Activated T-cell treated with anti-CD3 and anti-CD28 coated beads, Interleukin-2, amount 50 U/mL, for 72 hours (primary cell): ENCODE measurements at regions not wholly inside any gene's neighbourhood (a gene's known extent, or its start where the extent isn't known, plus 50 kb on each side); places are given as distances from the start of the nearest gene placed in this dataset.

ENCODE experiments used
- ATAC-seq, 2 donors: fragments of 150-1000 bp; cut with Tn5 transposase; replicated peaks in 1 of 2; 2 replicates each; pipeline ENCODE4 v1.10.0; 2021; ENCODE audit warnings: moderate library complexity in 2 of 2, mild to moderate bottlenecking in 1 of 2
- DNase-seq, 2 donors: peaks; one replicate each; pipeline ENCODE4 v3.0.0; 2021 to 2022; ENCODE audit warnings: mixed read lengths in 1 of 2
- H3K27ac Mint-ChIP-seq: one replicate; pipeline ENCODE4 v1.8.0; 2022; ENCODE audit warnings: mild to moderate bottlenecking, moderate library complexity, mixed read lengths
- H3K27me3 Mint-ChIP-seq: one replicate; pipeline ENCODE4 v1.8.0; 2022; ENCODE audit warnings: low read depth, mixed read lengths
- H3K36me3 Mint-ChIP-seq, 2 donors: one replicate each; pipeline ENCODE4 v1.8.0; 2022; ENCODE audit warnings: mixed read lengths in 2 of 2, mild to moderate bottlenecking in 1 of 2; ENCODE audit not compliant: insufficient read depth in 2 of 2
- H3K4me1 Mint-ChIP-seq: one replicate; pipeline ENCODE4 v1.8.0; 2022; ENCODE audit warnings: low read depth, mixed read lengths
- H3K4me3 Mint-ChIP-seq, 2 donors: one replicate each; pipeline ENCODE4 v1.8.0; 2022; ENCODE audit warnings: mild to moderate bottlenecking in 2 of 2, mixed read lengths in 2 of 2, moderate library complexity in 2 of 2
- H3K9me3 Mint-ChIP-seq, 2 donors: one replicate each; pipeline ENCODE4 v1.8.0; 2022; ENCODE audit warnings: mixed read lengths in 2 of 2

- H3K4me3 Mint-ChIP-seq = no peak overlapping the region
- no peaks in the 10 kb centered on the region for H3K9me3 Mint-ChIP-seq
- no peaks in the 10 kb centered on the region for H3K27me3 Mint-ChIP-seq
These were observed 544.0 kb downstream of the LMO4 start for GRCh38 chr1:87872692-87873091.

GRCh38 chr1:87878873-87879272 lies 550.2 kb downstream of the LMO4 start:
- Mint-ChIP-seq H3K27me3 (no peaks in the 10 kb centered on the region), H3K9me3 (no peaks in the 10 kb centered on the region), H3K36me3 (no peaks in the 10 kb centered on the region), H3K4me3 (no peak overlapping the region), H3K27ac (no peak overlapping the region), H3K4me1 (no peaks in the 10 kb centered on the region)
- no peak for ATAC-seq
- no peak for DNase-seq

More at GRCh38 chr1:87872692-87873091, 544.0 kb downstream of the LMO4 start:
- no peaks in the 10 kb centered on the region for H3K36me3 Mint-ChIP-seq
- no peaks in the 10 kb centered on the region for H3K4me1 Mint-ChIP-seq
- ATAC-seq (no peak), DNase-seq (no peak)
- no peak overlapping the region for H3K27ac Mint-ChIP-seq

- H3K36me3 Mint-ChIP-seq = no peaks in the 10 kb centered on the region
- no peak overlapping the region for H3K27ac Mint-ChIP-seq
- DNase-seq = no peak
- no peaks in the 10 kb centered on the region for H3K9me3 Mint-ChIP-seq
- H3K4me1 Mint-ChIP-seq = no peaks in the 10 kb centered on the region
- H3K27me3 Mint-ChIP-seq = no peaks in the 10 kb centered on the region
- H3K4me3 Mint-ChIP-seq = no peak overlapping the region
- no peak for ATAC-seq
These were observed 551.5 kb downstream of the LMO4 start for GRCh38 chr1:87880098-87880760.

GRCh38 chr1:87880764-87881163 lies 552.1 kb downstream of the LMO4 start:
- no peaks in the 10 kb centered on the region for H3K27me3 Mint-ChIP-seq
- H3K4me1 Mint-ChIP-seq = no peaks in the 10 kb centered on the region

GRCh38 chr1:87883906-87884305 lies 555.2 kb downstream of the LMO4 start:
- Mint-ChIP-seq H3K27ac (no peak overlapping the region), H3K27me3 (no peaks in the 10 kb centered on the region), H3K4me3 (no peak overlapping the region), H3K9me3 (no peaks in the 10 kb centered on the region), H3K4me1 (no peaks in the 10 kb centered on the region), H3K36me3 (no peaks in the 10 kb centered on the region)
- no peak for DNase-seq
- no peak for ATAC-seq

More at GRCh38 chr1:87880764-87881163, 552.1 kb downstream of the LMO4 start:
- Mint-ChIP-seq H3K4me3 (no peak overlapping the region), H3K36me3 (no peaks in the 10 kb centered on the region), H3K27ac (no peak overlapping the region), H3K9me3 (no peaks in the 10 kb centered on the region)
- no peak for ATAC-seq
- DNase-seq = no peak

- Mint-ChIP-seq H3K27ac (no peak overlapping the region), H3K4me1 (no peaks in the 10 kb centered on the region), H3K9me3 (no peaks in the 10 kb centered on the region), H3K27me3 (no peaks in the 10 kb centered on the region), H3K4me3 (no peak overlapping the region), H3K36me3 (no peaks in the 10 kb centered on the region)
- ATAC-seq = no peak
- DNase-seq = no peak
These were observed 555.9 kb downstream of the LMO4 start for GRCh38 chr1:87884581-87884980.

GRCh38 chr1:87885278-87886025 lies 556.8 kb downstream of the LMO4 start:
- H3K27ac Mint-ChIP-seq = no peak overlapping the region
- H3K4me1 Mint-ChIP-seq = no peaks in the 10 kb centered on the region
- ATAC-seq (no peak), DNase-seq (no peak)
- H3K27me3 Mint-ChIP-seq = no peaks in the 10 kb centered on the region
- H3K4me3 Mint-ChIP-seq = no peak overlapping the region
- no peaks in the 10 kb centered on the region for H3K9me3 Mint-ChIP-seq
- no peaks in the 10 kb centered on the region for H3K36me3 Mint-ChIP-seq

GRCh38 chr1:87887100-87887499 lies 558.4 kb downstream of the LMO4 start:
- H3K27ac Mint-ChIP-seq = no peak overlapping the region
- no peaks in the 10 kb centered on the region for H3K9me3 Mint-ChIP-seq
- no peaks in the 10 kb centered on the region for H3K27me3 Mint-ChIP-seq
- DNase-seq (no peak), ATAC-seq (no peak)
- no peaks in the 10 kb centered on the region for H3K4me1 Mint-ChIP-seq
- H3K4me3 Mint-ChIP-seq = no peak overlapping the region
- H3K36me3 Mint-ChIP-seq = no peaks in the 10 kb centered on the region

- no peaks in the 10 kb centered on the region for H3K4me1 Mint-ChIP-seq
- no peak for ATAC-seq
- no peak overlapping the region for H3K27ac Mint-ChIP-seq
- no peaks in the 10 kb centered on the region for H3K9me3 Mint-ChIP-seq
- DNase-seq = no peak
- H3K27me3 Mint-ChIP-seq = no peaks in the 10 kb centered on the region
- H3K4me3 Mint-ChIP-seq = no peak overlapping the region
- no peaks in the 10 kb centered on the region for H3K36me3 Mint-ChIP-seq
These were observed 559.8 kb downstream of the LMO4 start for GRCh38 chr1:87888446-87888845.

- Mint-ChIP-seq H3K4me3 (no peak overlapping the region), H3K9me3 (no peaks in the 10 kb centered on the region), H3K36me3 (no peaks in the 10 kb centered on the region), H3K27me3 (no peaks in the 10 kb centered on the region), H3K27ac (no peak overlapping the region), H3K4me1 (no peaks in the 10 kb centered on the region)
- ATAC-seq = no peak
- no peak for DNase-seq
These were observed 565.4 kb downstream of the LMO4 start for GRCh38 chr1:87894062-87894461.

- peaks cover 6% of the 10 kb centered on the region for H3K27me3 Mint-ChIP-seq
- ATAC-seq (no peak), DNase-seq (no peak)
- no peak overlapping the region for H3K4me3 Mint-ChIP-seq
- no peaks in the 10 kb centered on the region for H3K4me1 Mint-ChIP-seq
- no peaks in the 10 kb centered on the region for H3K36me3 Mint-ChIP-seq
- H3K9me3 Mint-ChIP-seq = no peaks in the 10 kb centered on the region
- H3K27ac Mint-ChIP-seq = no peak overlapping the region
These were observed 568.8 kb downstream of the LMO4 start for GRCh38 chr1:87897481-87897880.

- Mint-ChIP-seq H3K4me1 (no peaks in the 10 kb centered on the region), H3K4me3 (no peak overlapping the region), H3K27me3 (peaks cover 6% of the 10 kb centered on the region), H3K27ac (no peak overlapping the region), H3K36me3 (no peaks in the 10 kb centered on the region), H3K9me3 (no peaks in the 10 kb centered on the region)
- DNase-seq = no peak
- ATAC-seq = no peak
These were observed 569.8 kb downstream of the LMO4 start for GRCh38 chr1:87898431-87898830.

- Mint-ChIP-seq H3K4me3 (no peak overlapping the region), H3K27ac (no peak overlapping the region), H3K36me3 (no peaks in the 10 kb centered on the region), H3K27me3 (peaks cover 6% of the 10 kb centered on the region), H3K9me3 (no peaks in the 10 kb centered on the region), H3K4me1 (no peaks in the 10 kb centered on the region)
- no peak for ATAC-seq
- no peak for DNase-seq
These were observed 570.3 kb downstream of the LMO4 start for GRCh38 chr1:87899017-87899416.

- no peak overlapping the region for H3K27ac Mint-ChIP-seq
- no peaks in the 10 kb centered on the region for H3K4me1 Mint-ChIP-seq
- H3K36me3 Mint-ChIP-seq = no peaks in the 10 kb centered on the region
- no peaks in the 10 kb centered on the region for H3K9me3 Mint-ChIP-seq
- ATAC-seq (no peak), DNase-seq (no peak)
- peaks cover 6% of the 10 kb centered on the region for H3K27me3 Mint-ChIP-seq
- no peak overlapping the region for H3K4me3 Mint-ChIP-seq
These were observed 571.1 kb downstream of the LMO4 start for GRCh38 chr1:87899746-87900145.
